ENCODE measurements at regions not wholly inside any gene's neighbourhood (a gene's known extent, or its start where the extent isn't known, plus 50 kb on each side); places are given as distances from the start of the nearest gene placed in this dataset.

DNA sequence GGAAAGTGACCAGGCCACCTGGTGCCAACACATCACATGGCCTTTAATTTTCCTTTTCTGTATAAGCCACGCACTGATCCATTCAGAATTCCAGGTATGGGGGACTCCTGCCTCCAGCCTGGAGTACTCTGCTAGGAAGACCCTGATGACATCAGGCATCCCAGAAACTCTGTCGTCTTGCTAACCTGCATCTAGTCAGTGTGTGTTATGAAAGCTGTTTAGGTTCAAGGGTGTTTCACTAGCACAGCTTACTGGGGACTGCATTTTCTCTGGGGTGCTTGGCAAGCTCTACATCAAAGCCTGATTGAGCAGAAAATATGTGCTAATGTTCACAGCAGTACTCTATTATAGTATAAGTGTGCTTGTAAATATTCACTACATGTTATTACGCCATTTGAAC, 100.6 kb upstream of the MGMT start:
- DNase-seq (ENCODE audit: low read depth): no peak
- TF ChIP-seq, protein P1, sequence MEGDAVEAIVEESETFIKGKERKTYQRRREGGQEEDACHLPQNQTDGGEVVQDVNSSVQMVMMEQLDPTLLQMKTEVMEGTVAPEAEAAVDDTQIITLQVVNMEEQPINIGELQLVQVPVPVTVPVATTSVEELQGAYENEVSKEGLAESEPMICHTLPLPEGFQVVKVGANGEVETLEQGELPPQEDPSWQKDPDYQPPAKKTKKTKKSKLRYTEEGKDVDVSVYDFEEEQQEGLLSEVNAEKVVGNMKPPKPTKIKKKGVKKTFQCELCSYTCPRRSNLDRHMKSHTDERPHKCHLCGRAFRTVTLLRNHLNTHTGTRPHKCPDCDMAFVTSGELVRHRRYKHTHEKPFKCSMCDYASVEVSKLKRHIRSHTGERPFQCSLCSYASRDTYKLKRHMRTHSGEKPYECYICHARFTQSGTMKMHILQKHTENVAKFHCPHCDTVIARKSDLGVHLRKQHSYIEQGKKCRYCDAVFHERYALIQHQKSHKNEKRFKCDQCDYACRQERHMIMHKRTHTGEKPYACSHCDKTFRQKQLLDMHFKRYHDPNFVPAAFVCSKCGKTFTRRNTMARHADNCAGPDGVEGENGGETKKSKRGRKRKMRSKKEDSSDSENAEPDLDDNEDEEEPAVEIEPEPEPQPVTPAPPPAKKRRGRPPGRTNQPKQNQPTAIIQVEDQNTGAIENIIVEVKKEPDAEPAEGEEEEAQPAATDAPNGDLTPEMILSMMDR (IDR thresholded peaks at IDR 0.05; ENCODE audit: low read length, missing control alignments): no peak
- H3K4me3 ChIP-seq (replicated peaks; ENCODE audit: low read depth, low read length): no peak overlapping the region

DNA sequence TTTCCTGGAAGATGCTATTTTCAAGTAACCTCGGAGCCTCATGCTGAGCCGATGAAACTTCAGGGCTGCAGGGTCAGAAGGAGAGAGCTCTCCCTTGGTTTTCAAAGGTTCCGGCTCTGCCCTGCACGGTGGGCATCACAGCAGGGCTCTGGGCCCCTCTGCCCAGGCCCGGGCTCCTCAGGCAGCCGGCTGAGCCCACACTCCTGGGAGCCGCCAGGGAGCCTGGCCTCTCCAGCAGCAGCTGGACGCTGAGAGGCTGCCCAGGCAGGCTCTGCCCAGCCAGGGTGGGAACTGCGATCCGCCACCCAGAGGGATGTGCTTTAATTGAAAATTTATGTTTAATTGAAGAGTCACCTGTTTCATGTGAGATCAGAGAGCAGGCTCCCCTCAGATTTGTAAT, 97.5 kb upstream of the MGMT start:
- H3K4me3 ChIP-seq (replicated peaks; ENCODE audit: low read depth, low read length): no peak overlapping the region
- DNase-seq (ENCODE audit: low read depth): no peak
- TF ChIP-seq, protein P1 (IDR thresholded peaks at IDR 0.05; ENCODE audit: low read length, missing control alignments): no peak

DNA sequence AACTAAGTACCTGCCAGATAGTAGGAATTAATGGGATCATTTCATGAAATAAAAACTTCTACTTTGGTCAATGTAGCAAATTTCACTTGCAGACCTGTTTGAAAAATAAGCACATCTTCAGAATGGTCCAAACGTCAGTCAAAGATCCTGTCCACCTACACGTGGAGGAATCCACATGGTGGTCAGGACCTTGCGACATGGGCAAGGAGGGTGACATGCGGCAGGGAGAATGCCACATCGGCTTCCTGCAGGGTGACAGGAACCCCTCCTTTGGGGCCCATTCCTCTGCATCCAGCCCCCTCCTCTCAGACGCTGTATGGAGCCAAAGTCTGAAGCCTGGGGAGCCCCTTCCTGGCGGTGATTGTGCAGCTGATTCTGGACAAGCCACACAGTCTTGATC, 95.5 kb upstream of the MGMT start:
- H3K4me3 ChIP-seq (replicated peaks; ENCODE audit: low read depth, low read length): no peak overlapping the region
- TF ChIP-seq, protein P1 (IDR thresholded peaks at IDR 0.05; ENCODE audit: low read length, missing control alignments): no peak
- no peak for DNase-seq (ENCODE audit: low read depth)

DNA sequence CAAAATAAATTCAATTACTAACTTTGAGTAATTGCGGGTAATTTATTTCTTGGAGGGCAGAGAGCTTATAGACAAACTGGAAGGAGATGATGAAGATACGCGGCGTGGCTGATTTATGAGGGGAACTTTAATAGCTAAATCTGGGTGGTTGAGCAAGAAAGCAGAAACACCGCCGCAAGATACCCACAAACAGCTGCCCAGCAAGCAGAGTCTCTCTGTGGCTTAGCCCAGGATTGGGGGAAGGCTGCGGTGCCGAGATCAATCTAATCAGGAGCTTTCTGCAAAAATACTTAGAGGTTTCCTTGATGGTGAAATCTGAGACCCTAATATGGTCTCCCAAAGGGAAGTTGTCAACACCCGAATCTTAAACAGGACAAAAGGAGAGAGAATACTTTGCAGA, 94.9 kb upstream of the MGMT start:
- H3K4me3 ChIP-seq (replicated peaks; ENCODE audit: low read depth, low read length): no peak overlapping the region
- TF ChIP-seq, protein P1 (IDR thresholded peaks at IDR 0.05; ENCODE audit: low read length, missing control alignments): no peak
- DNase-seq (ENCODE audit: low read depth): no peak

DNA sequence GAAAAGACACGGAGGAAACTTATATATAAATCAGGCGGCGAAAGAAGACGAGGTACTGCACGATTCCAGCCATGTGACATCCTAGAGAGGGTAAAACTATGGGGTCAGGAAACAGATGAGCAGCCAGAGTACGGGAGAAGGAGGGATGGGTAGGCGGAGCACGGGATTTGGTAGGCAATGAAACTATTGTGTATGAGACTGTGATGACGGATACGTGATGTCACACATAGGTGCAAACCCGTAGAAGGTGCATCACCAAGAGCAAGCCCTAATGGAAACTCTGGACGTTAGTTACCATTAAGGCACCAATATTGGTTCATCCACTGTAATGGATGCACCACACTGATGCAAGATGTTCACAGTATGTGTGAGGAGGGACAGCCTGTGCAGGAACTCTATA, 93.8 kb upstream of the MGMT start:
- no peak overlapping the region for H3K4me3 ChIP-seq (replicated peaks; ENCODE audit: low read depth, low read length)
- TF ChIP-seq, protein P1 (IDR thresholded peaks at IDR 0.05; ENCODE audit: low read length, missing control alignments): no peak
- DNase-seq (ENCODE audit: low read depth): no peak

DNA sequence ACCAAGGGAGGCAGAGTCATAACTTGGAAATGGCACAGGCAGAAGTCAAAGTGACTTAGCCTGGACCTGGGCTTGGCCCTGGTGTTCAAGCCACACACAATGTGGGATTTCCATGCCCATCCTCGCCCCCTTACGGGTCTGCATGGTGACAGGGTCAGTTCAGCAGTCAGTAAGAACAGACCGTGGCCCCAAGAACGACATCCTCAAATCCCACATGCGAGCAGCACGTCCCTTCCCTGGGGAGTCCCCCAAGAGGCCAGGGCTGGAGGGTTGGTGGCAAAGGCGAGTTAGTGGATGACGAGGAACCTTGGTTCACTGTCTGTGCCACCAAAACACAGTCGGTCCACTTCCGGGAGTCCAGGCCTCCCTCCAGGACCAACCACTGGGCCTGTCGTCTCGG, 93.3 kb upstream of the MGMT start:
- TF ChIP-seq, protein P1 (IDR thresholded peaks at IDR 0.05; ENCODE audit: low read length, missing control alignments): no peak
- H3K4me3 ChIP-seq (replicated peaks; ENCODE audit: low read depth, low read length): no peak overlapping the region
- DNase-seq (ENCODE audit: low read depth): no peak

DNA sequence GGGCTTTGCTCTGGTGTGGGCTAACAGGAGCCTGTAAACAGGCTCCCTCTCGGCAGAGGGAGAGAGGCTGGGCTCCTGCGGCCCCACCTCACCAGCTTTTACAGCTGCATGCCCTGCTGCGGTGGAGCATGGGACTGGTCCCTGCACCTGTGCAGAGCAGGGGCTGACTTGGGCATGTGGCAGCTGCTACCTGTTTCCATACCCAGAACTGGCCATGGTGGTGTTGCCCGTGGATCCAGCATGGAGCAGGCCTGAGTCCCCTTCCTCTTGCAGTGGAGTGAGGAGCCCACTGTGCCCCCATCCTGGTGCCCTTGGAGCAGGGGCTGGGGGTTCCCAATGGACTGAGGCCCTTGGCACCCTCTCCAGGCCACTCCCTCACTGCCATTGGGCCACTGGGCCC, 91.9 kb upstream of the MGMT start:
- no peak for DNase-seq (ENCODE audit: low read depth)
- TF ChIP-seq, protein P1 (IDR thresholded peaks at IDR 0.05; ENCODE audit: low read length, missing control alignments): no peak
- H3K4me3 ChIP-seq (replicated peaks; ENCODE audit: low read depth, low read length): no peak overlapping the region

All from fibroblast of pulmonary artery (primary cell).